ENCODE measurements at regions not wholly inside any gene's neighbourhood (a gene's known extent, or its start where the extent isn't known, plus 50 kb on each side); places are given as distances from the start of the nearest gene placed in this dataset.

- Histone ChIP-seq H3K4me1 (no peaks in the 10 kb centered on the region), H3K9me3 (no peaks in the 10 kb centered on the region), H3K36me3 (no peaks in the 10 kb centered on the region), H3K27me3 (peaks cover 0 to 30% (median 0%) of the 10 kb centered on the region in 4 donors), H3K27ac (no peak overlapping the region), H3K4me3 (no peak overlapping the region)
- no peak for FAIRE-seq
- DNase-seq = no peak
- intact Hi-C loops (cut with DNase I) = loop anchor here in 1 of 3 donors (10.0 kb wide), 1 partner anchor 274 kb away; no protein-coding TSS in a partner anchor
- no peak for ATAC-seq
- TF ChIP-seq CTCF (IDR thresholded peaks at IDR 0.05) = no peak
- WGBS, 2 donors = 66 to 78% methylated on average over 4 of the region's 4 CpGs
Measured at GRCh38 chr5:135188233-135188914, 154.3 kb upstream of the PITX1 start.

- TF ChIP-seq CTCF (IDR thresholded peaks at IDR 0.05) = no peak
- H3K36me3 ChIP-seq = no peaks in the 10 kb centered on the region
- peaks cover 0 to 30% (median 0%) of the 10 kb centered on the region in 4 donors for H3K27me3 ChIP-seq
- no peak for FAIRE-seq
- H3K4me1 ChIP-seq = no peaks in the 10 kb centered on the region
- intact Hi-C loops (cut with DNase I) = loop anchor here in 1 of 3 donors (10.0 kb wide), 1 partner anchor 272 kb away; no protein-coding TSS in a partner anchor
- no peak for ATAC-seq
- 63 to 73% methylated on average over 8 of the region's 8 CpGs for WGBS, 2 donors
- H3K27ac ChIP-seq = no peak overlapping the region
- DNase-seq = no peak
- H3K4me3 ChIP-seq = no peak overlapping the region
- H3K9me3 ChIP-seq = no peaks in the 10 kb centered on the region
Measured at GRCh38 chr5:135186662-135187522, 152.9 kb upstream of the PITX1 start.

- FAIRE-seq = no peak
Measured at GRCh38 chr5:135185481-135186065, 151.5 kb upstream of the PITX1 start.

GRCh38 chr5:135184646-135185045 is 150.6 kb upstream of the PITX1 start:
- WGBS, 2 donors = 81 to 87% methylated on average over 7 of the region's 7 CpGs
- H3K4me3 ChIP-seq = no peak overlapping the region
- H3K9me3 ChIP-seq = no peaks in the 10 kb centered on the region
- H3K27me3 ChIP-seq = peaks cover 0 to 21% (median 0%) of the 10 kb centered on the region in 4 donors
- no peak for FAIRE-seq
- no peaks in the 10 kb centered on the region for H3K4me1 ChIP-seq
- TF ChIP-seq CTCF (IDR thresholded peaks at IDR 0.05) = no peak
- H3K27ac ChIP-seq = no peak overlapping the region
- ATAC-seq = no peak
- intact Hi-C loops (cut with DNase I) = loop anchor here in 1 of 3 donors (10.0 kb wide), 1 partner anchor 270 kb away; no protein-coding TSS in a partner anchor
- H3K36me3 ChIP-seq = no peaks in the 10 kb centered on the region
- DNase-seq = no peak

More at GRCh38 chr5:135185481-135186065, 151.5 kb upstream of the PITX1 start:
- DNase-seq (no peak), ATAC-seq (no peak)
- Histone ChIP-seq H3K9me3 (no peaks in the 10 kb centered on the region), H3K27ac (no peak overlapping the region), H3K27me3 (peaks cover 0 to 30% (median 0%) of the 10 kb centered on the region in 4 donors), H3K36me3 (no peaks in the 10 kb centered on the region), H3K4me3 (no peak overlapping the region), H3K4me1 (no peaks in the 10 kb centered on the region)
- no peak for TF ChIP-seq CTCF (IDR thresholded peaks at IDR 0.05)
- 85 to 89% methylated on average over 6 of the region's 6 CpGs for WGBS, 2 donors
- intact Hi-C loops (cut with DNase I) = loop anchor here in 1 of 3 donors (10.0 kb wide), 1 partner anchor 271 kb away; no protein-coding TSS in a partner anchor

Measured in pancreas (tissue), 10 donors.